ENCODE measurements at regions not wholly inside any gene's neighbourhood (a gene's known extent, or its start where the extent isn't known, plus 50 kb on each side); places are given as distances from the start of the nearest gene placed in this dataset.

- DNase-seq = no peak
Measured at GRCh38 chr14:31944256-31945073, 132.6 kb upstream of the ARHGAP5 start.

GRCh38 chr14:31945074-31945613 lies 132.0 kb upstream of the ARHGAP5 start:
- DNase-seq = peak in 2 of 3 experiments; percentile 42 to 64

GRCh38 chr14:31945701-31946100 lies 131.4 kb upstream of the ARHGAP5 start:
- no peak for DNase-seq

- no peak for DNase-seq
Measured at GRCh38 chr14:31947076-31947475, 130.0 kb upstream of the ARHGAP5 start.

GRCh38 chr14:31947680-31948595 lies 129.2 kb upstream of the ARHGAP5 start:
- no peak for DNase-seq

GRCh38 chr14:31949709-31950108 lies 127.4 kb upstream of the ARHGAP5 start:
- DNase-seq = no peak

- no peak for DNase-seq
Measured at GRCh38 chr14:31950331-31950730, 126.8 kb upstream of the ARHGAP5 start.

GRCh38 chr14:31950764-31951637 lies 126.1 kb upstream of the ARHGAP5 start:
- peak; percentile 79 to 95 (median 89) for DNase-seq

- DNase-seq = no peak
Measured at GRCh38 chr14:31951638-31951964, 125.5 kb upstream of the ARHGAP5 start.

- DNase-seq = no peak
Measured at GRCh38 chr14:31952573-31952972, 124.5 kb upstream of the ARHGAP5 start.

GRCh38 chr14:31953210-31953609 lies 123.9 kb upstream of the ARHGAP5 start:
- no peak for DNase-seq

GRCh38 chr14:31954991-31955390 lies 122.1 kb upstream of the ARHGAP5 start:
- no peak for DNase-seq

GRCh38 chr14:31955936-31956579 lies 121.0 kb upstream of the ARHGAP5 start:
- no peak for DNase-seq

- no peak for DNase-seq
Measured at GRCh38 chr14:31957565-31957964, 119.5 kb upstream of the ARHGAP5 start.

- DNase-seq = no peak
Measured at GRCh38 chr14:31960039-31960438, 117.1 kb upstream of the ARHGAP5 start.

- DNase-seq = no peak
Measured at GRCh38 chr14:31961896-31962295, 115.2 kb upstream of the ARHGAP5 start.

GRCh38 chr14:31962920-31963319 lies 114.2 kb upstream of the ARHGAP5 start:
- no peak for DNase-seq

- no peak for DNase-seq
Measured at GRCh38 chr14:31963587-31963986, 113.5 kb upstream of the ARHGAP5 start.

- no peak for DNase-seq
Measured at GRCh38 chr14:31964490-31964889, 112.6 kb upstream of the ARHGAP5 start.

GRCh38 chr14:31965071-31965734 lies 111.9 kb upstream of the ARHGAP5 start:
- DNase-seq = no peak

Measured in NCI-H1417 (cell line).